NT2/D1 (cell line): ENCODE measurements at regions not wholly inside any gene's neighbourhood (a gene's known extent, or its start where the extent isn't known, plus 50 kb on each side); places are given as distances from the start of the nearest gene placed in this dataset.

Experiments
- YY1 ChIP-seq: IDR thresholded peaks from 2 replicates; pipeline ENCODE4 v1.6.1; 2011; ENCODE audit not compliant: insufficient read length, insufficient read depth
- ZNF274 ChIP-seq: IDR thresholded peaks from 2 replicates; pipeline ENCODE4 v1.6.1; 2011; ENCODE audit warnings: mild to moderate bottlenecking, low read depth, low read length

DNA sequence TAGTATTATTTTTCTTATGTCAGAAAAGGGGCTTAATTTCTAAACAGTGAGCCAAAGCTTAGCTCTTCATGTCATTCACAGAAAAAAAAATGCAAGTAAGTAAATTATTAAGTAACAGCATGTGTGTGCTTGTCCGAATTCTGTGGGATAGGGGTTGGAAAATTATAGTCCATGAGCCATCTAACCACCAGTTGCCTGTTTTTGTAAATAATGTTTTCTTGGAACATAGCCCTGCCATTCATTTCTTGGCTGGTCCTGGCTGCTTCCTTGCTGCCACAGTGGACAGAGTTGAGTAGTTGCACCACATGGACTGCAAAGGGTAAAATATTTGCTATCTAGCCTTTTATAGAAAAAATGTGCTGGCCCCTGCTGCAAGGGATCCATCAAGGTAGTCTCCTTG, 513.7 kb upstream of the WWC1 start:
- TF ChIP-seq YY1 (no peak), ZNF274 (no peak)
